HG03095 (cell line): ENCODE measurements at regions not wholly inside any gene's neighbourhood (a gene's known extent, or its start where the extent isn't known, plus 50 kb on each side); places are given as distances from the start of the nearest gene placed in this dataset.

Experiments used
- ATAC-seq: cut with Tn5 transposase; IDR thresholded peaks from one replicate; pipeline ENCODE4 v1.9.1; 2021; ENCODE audit warnings: moderate library complexity; ENCODE audit not compliant: unreplicated experiment

DNA sequence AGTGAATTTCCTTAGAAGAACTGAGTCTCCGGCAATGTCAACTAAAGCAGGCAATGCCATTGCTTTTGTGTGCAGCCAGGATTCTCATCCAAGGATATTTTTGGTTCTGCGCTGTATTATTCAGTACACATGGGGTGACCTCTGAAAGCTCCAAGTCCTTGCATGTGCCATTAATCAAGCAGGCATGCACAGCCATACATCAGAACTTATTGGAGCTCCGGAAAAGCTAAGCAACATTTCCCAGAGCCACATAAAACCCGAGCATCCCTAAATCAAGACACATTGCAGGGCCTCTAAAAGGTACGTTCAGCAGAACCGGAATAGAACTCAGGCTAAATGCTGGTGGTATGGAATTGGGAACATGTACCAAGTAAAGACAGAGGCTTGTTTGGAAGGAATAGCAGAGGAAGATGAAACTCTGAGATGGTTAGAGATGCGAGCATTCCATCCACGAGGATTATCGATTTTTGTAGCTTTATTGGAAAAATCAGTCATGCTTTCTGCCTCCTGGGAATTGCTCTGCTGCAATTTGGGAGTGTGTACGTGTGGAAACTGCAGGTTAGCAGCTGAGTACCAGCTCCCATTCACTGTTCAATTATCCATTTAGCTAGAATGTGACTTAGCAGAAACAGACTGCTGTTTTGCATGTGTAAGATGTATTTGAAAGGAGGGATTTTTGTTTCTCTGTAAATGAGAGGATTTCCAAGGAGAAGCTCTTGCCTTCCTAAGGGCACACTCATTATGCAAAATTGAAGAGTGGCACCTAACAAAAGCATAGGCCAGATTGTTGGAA is 143.7 kb upstream of the WWC1 start:
- no peak for ATAC-seq

DNA sequence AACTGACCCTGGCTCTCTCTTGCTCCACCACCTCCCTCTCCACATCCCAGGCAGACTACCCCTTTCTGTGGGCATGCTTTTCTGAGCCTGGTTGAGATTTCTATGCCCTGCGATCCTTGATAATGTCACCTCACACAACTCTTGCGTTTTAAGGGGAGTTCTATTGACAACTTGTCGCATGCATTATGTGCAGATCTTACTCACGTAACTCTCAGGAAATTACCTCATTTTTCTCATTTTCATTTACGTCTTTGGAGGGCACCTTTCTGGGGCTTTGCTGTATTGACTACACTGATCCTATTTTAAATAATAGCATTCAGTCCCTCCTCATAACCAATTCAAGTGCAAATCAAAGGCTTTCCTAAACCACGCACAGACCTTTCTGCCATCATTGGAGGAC is 140.4 kb upstream of the WWC1 start:
- ATAC-seq, result no peak

DNA sequence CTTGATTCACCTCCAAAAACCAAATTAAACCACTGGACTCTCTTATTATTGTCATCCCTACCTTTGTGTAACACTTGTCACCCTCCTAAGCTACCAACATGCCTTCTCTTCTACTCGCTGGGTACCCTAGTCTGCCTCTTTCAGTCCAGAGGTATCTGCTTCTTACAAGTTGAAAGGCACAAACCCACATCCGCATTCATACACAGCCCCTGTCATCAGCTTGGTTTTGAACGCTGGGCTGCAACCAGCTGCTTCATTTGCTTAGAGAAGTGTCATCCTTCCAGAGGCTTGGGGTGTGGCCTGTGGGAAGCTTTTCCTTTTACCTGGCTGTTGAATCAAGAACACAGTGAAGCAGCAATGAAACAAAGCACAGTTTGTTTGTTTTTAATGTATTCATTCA is 138.8 kb upstream of the WWC1 start:
- ATAC-seq, result no peak

DNA sequence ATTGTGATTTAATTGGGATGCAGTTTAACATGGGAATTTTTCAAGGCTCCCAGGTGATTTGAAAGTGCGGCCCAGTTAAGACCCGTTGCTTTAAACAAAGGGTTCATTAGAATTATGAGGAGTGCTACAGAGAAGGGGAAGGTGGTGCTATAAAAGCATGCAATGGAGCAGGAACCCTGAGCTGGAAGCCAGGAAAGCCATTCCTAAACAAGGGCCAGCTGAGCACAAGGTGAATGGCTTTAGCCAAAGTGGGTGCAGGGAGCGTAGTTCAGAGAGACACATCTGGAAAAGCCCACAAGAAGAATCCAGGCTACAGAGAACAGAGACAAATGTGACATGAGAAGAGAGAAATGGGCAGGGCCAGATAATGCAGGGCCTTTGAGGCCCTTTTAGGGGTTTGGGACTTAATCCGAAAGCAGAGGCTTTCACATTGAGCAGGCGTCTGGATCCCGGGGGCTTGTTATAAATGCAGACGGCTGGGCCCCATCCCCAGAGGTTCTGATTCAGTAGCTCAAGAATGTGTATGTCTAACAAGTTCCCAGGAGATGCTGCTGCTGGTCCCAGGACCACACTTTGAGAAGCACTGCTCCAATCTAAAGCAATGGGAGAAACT is 138.1 kb upstream of the WWC1 start:
- no peak for ATAC-seq

DNA sequence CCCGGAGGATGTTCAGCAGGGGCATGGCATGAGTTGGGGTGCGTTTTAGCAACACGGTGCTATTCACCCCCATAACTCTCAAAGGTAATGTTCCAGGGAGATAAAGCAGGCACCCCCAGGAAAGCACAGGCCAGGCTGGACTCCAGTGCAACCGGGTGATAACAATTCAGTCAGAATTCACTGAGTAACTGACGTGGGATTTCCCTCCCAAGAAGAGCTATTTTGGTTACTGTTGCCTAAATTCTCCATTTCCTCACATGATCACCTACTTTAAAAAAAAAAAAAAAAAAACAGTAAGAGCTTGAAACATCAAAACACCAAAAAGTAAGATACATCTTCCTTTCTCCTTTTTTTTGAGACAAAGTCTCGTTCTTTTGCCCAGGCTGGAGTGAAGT is 137.6 kb upstream of the WWC1 start:
- ATAC-seq, result no peak

DNA sequence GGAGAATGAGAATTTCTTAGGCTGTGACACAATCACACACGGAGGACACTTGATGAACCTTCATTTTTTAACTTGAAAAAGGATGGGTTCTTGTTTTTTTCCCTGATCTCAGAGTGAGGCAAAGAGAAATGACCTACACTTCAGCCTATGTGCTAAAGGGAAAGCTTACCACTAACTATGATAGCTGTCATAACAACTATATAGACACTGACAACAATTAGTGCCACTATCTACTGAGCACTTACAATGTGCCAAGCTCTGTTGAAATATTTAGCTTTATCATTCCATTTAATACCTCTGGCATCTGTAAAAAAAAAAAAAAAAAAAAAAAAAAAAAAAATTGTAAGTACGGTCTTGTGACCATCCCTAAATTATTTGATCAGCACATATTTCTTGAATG is 135.9 kb upstream of the WWC1 start:
- ATAC-seq, result no peak

DNA sequence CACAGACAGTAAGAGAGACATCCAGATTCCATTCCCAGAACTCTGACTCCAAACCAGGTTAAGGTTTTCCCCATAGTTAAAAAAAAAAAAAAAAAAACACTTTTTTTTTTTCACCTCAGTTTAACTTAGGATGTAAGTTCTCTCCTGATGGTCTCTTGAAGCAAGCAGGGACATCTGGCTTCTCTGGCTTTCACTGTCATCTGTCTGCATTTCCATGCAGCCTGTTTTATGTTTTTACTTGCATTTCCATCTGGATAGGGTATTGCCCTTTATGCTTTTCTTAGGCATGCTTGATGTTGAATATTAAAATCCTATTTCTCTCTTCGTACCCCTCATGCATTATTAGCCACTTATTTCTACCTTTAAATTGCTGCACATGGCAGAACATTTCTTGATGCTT is 135.3 kb upstream of the WWC1 start:
- ATAC-seq, result no peak

DNA sequence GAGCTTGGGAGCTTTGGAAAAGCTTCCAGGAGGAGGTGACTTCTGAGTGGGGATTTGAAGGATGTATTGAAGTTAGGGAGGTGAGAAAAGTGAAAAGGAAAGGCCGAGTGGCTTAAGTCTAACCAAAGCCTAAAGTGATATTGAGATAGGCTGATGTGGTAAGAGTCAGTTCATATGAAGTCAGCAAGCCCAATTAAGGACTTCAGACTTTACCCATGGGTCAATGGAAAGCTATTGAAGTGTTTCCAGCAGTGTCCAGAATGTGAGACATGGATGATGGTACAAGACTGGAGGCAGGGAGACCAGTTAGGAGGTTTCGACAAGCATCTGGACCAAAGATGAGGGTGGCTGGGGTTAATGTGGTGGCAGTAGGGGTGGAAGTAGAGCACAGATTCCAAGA is 134.3 kb upstream of the WWC1 start:
- no peak for ATAC-seq

DNA sequence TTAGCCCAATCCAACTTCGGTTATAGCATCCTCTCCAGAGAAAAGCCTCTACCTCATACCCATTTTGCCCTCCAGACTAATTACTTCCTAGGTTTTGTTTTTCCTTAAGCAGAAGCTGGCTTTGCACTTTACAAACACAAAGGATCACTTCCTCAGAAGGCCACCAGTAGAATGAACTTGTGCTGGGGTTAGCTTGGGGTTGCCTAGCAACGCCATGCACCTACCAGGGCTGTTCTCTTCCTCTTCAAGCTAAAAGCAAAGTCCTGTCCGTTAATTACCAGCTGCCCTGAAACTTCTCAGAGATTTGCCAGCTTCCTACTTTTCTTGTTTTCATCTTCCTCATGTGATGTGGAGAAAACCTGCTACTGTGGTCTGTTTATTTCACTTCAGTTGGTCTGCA is 132.0 kb upstream of the WWC1 start:
- ATAC-seq, result peak; percentile 81

DNA sequence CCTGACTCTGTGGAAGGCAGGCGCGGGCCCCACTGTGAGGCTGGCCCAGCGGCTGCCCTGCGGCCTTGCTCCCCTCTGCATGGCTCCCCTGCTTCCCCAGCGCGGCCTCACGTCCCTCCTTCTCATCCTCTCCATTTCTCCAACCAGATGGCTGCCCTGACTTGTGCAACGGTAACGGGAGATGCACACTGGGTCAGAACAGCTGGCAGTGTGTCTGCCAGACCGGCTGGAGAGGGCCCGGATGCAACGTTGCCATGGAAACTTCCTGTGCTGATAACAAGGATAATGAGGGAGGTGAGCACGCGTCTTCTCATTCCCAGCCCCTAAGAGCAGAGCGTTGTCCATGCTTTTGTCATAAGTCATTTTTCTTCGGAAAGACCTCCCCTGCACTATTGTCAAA is 129.0 kb upstream of the WWC1 start:
- no peak for ATAC-seq

DNA sequence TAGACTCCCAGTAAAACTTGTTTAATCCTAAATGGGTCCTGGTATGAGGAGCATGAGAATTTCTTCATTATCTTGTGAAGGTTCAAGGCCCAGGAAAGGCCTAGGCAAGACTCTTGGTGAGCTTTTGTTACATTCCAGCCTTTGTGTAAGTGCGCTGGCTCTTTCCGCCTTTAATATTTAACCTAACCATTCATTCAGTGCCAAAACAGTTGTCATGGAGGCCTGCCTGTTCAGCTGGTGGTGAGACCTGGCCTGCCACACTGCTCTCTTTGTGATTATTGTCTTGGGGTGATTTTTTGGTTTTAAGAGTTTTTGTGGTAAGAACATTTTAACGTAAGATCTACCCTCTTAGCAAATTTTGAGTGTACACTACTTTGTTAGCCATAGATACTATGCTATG is 127.5 kb upstream of the WWC1 start:
- ATAC-seq, result no peak

DNA sequence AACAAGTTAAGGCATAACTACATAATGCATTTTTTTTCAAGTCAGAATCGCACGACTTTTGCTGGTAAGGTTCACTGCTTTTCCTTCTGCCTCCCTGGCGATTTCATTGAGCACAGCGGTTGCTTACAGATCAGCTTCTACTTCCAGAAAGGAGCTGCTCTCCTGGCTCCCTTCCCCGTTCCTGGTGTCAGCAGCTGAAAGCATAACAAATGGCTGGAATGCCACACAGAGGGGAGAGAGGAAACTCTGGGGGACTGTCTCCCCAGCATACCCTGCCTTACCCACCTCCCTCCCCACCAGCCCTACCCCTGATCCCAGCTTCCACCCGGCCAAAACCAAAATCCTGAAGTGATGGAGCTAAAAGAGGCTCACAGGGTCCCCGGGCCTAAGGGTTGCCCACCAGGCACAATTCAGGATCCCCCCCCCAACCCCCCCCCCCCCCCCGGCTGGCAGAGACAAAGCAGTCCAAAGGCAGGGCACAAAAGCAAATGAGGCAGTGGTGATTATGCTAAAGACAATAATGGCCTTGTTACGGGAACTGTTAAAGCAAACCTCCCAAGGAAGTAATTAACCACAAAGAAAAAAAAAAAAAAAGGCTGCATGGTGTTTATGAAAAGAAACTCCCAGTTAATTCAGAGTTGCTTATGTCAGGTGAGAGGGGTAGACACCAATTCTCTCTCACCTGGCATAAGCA is 126.1 kb upstream of the WWC1 start:
- no peak for ATAC-seq

DNA sequence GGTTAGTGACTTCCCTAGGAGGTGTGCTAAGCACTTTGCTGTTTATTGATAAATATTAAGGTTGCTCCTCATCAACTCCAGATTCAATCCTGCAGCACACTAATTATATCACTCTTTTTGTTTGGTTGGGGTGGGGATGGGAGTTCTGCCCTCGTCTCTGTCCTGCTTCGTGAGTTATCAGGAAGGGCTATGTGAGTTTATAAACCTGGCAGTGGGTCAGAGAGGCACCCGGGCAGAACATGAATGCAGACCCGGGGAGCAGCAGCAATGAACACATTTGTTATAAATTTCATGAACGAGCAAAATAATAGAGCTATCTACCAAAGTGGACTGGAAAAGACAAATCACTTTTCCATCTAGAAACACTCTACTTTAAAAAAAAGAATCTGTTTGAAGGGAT is 125.5 kb upstream of the WWC1 start:
- no peak for ATAC-seq

DNA sequence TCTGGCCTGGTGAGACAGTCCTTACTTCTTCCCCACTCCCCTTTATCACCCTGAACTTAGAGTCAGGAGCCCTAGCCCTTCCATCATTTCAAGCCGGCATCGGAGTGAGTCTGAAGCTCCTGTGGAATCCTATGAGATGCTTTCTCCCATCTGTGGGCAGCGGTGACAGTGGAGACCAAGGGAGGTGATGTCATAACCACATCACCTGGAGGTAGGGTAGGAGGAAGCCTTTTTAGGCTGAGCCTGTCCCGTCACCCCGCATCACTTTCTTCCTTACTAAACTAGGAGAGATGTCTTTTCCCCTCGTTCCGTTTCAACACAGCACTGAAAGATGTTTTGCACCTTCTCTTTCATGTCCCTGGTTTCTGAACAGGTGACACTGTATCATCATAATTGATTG is 124.1 kb upstream of the WWC1 start:
- ATAC-seq, result no peak

DNA sequence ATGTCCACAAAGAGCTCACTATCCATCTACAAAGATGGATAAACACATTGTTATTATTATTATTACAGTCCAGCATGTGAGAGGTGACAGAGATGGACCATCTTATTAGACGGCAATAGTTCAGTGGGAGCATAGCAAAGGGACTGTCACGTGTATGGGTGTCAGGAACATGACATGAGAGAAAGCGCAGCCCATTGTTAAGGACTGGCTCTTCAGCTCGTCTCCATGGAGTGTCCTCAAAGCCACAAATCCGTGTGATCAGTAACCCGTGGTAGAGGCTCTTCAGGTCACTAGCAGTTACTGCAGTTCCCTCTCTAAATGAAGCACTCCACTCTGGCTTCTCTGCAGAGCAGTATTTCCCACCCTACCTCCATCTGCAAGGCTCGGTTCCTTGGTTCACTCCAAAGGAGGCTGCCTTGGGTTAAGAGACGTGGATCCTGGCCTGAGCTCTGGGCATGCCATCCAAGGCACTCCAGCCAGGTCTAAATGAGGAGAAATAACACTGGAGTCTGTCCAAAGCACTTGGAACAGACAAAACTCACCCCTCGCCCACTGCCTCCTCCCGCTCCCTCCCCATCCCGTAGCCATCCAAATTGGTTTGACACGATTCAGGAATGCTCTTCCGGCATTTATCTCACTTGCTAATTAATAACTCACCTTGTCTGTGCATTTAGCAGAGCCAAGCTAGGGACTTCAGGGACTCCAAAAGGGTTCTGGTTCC is 122.3 kb upstream of the WWC1 start:
- no peak for ATAC-seq

DNA sequence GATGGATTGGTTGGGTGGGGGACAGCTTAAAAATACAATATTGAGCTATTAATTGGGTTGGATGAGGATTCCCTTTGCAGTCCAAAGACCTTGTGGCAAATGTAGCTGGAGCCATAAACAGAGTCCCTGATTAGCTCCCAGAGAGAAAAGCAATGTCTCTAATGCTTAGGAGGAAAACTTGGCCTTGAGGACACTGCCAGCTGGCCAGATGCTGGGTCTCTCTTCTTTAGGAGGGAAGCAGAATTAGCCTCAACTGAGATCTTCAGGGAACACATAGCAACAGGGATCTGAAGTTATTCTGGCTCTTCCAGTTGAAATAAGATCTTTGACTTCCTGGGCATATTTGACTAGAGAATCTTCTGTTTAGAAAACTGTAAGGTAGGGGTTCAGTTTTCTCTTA is 121.7 kb upstream of the WWC1 start:
- ATAC-seq, result no peak

DNA sequence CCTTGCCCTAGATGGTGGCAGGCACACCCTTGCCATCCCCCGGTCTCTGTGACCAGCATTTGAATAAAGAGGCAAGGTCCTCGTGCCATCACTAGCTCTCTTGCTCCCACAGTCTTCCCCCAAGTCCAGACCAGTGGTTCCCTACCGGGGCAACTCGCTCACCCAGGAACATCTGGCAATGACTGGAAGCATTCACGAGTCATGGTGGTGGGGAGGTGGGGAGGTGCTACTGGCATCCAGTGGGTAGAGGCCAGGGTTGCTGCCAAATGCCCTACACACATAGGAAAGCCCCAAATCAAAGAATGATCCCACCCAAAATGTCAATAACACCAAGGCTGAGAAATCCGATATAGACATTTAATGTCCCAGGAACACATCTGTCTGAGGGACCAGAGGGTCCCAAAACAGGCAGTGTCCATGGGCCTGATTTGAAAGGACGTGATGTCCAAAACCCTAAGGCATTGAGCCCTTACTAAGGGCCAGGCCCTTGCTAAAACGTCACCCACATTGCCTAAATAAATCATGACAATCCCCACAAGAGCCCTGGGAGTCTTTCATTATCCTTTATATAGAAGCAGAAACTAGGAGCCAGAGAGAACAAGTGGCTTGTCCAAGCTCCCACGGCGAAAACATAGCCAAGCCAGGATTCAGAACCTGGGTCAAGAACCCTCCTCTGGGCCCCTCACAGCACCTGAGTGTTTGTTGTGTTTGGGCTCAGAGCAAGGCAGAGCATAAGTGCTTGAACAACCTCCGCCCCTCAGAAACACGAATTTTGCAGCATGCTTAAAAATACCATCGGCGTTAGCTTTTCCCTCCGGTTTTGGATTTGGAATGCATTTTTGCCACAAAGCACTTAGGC is 119.3 kb upstream of the WWC1 start:
- no peak for ATAC-seq

DNA sequence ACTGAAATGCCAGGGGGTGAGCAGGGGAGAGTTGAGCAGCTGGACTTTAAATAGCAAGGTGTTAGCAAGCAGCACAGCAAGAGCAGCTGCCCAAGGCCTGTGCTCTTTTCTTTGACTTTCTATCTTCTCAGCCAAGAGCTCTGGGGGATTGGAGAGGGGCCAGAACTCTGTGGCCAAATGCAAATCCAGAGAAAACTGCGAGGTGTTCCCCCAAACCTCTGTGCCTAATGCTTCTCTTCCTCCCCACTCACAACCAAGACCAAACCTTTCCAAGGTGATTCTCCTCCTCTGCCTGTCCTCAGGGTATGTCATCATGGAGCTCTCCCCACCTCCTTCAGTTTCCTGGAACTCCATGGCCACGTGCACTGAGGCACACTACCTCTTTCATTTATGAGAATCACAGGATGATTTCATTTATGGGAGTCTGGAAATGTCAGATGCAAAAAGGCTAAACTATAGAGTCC is 118.7 kb upstream of the WWC1 start:
- no peak for ATAC-seq

DNA sequence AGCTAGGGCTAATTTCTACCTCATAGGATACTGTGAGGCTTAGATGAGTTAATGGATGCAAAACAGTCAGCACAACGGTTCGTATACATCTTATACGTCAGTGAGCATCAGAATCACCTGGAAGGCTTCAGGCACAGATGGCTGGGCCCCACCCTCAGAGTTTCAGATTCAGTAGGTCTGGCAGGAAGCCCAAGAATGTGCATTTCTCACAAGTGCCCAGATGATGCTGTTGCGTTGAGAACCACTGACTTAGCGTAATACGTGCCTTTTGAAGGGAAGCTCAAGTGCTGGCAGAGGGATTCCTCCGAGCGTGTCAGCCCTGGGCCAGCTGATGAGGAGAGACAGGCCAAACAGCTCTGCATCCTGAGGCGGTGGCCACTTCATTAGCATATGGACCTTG is 117.1 kb upstream of the WWC1 start:
- peak; percentile 75 for ATAC-seq

DNA sequence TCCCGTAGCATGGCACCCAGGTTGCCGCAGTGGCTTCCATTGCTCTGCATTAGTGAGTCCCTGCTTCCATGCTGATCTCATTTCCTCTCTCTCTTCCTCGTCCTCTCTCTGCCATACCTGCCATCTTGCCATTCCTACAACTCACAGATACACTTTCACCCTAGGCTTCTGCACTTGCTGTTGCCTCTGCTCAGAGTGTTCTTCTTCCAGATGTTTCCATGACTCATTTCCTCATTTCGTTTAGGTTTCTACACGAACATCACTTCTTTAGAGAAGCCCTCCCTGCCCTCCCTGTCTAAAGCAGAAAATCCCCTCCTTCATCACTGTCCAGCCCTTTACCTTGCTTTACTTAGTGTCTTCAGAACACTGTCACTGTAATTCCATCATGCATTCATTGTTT is 115.2 kb upstream of the WWC1 start:
- no peak for ATAC-seq

DNA sequence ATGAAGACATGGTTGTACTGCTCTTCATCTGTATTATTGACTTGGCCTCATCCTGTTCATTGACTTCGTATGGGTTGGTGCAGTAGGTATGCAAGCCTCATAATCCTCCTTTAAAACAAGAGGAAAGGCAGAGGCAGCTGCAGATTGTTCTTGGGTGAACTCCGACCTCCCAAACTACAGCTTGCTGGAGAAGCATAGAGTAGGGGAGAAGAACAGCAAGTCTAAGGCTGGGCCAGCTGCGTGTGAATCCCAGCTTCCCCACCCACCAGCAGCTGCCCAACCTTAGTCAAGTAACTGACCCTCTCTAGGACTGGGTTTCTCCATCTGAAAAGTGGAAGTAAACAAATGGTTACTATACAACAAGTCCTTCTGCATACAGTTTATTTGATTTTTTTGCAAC is 114.5 kb upstream of the WWC1 start:
- no peak for ATAC-seq
